Epithelial cell of esophagus (primary cell): ENCODE measurements at regions not wholly inside any gene's neighbourhood (a gene's known extent, or its start where the extent isn't known, plus 50 kb on each side); places are given as distances from the start of the nearest gene placed in this dataset.

Experiments used
- DNase-seq: peaks from one replicate; pipeline ENCODE4 v3.0.0; 2010; ENCODE audit warnings: low read depth
- H3K4me3 ChIP-seq: 2 replicates; pipeline ENCODE4 v1.5.1; 2011; ENCODE audit warnings: mild to moderate bottlenecking, low read length, control low read depth
- TF ChIP-seq, protein P1 (sequence below): IDR thresholded peaks from 2 replicates; pipeline ENCODE4 v1.5.1; 2011; ENCODE audit warnings: low read depth, mild to moderate bottlenecking, low read length, control low read depth, inconsistent platforms; ENCODE audit not compliant: insufficient read depth; ENCODE audit errors: missing control alignments

GRCh38 chrX:131626681-131627296 lies 82.9 kb downstream of the OR13H1 start:
- TF ChIP-seq, protein P1, sequence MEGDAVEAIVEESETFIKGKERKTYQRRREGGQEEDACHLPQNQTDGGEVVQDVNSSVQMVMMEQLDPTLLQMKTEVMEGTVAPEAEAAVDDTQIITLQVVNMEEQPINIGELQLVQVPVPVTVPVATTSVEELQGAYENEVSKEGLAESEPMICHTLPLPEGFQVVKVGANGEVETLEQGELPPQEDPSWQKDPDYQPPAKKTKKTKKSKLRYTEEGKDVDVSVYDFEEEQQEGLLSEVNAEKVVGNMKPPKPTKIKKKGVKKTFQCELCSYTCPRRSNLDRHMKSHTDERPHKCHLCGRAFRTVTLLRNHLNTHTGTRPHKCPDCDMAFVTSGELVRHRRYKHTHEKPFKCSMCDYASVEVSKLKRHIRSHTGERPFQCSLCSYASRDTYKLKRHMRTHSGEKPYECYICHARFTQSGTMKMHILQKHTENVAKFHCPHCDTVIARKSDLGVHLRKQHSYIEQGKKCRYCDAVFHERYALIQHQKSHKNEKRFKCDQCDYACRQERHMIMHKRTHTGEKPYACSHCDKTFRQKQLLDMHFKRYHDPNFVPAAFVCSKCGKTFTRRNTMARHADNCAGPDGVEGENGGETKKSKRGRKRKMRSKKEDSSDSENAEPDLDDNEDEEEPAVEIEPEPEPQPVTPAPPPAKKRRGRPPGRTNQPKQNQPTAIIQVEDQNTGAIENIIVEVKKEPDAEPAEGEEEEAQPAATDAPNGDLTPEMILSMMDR, result no peak
- peak; percentile 2 for DNase-seq
- H3K4me3 ChIP-seq, result no peak overlapping the region

DNA sequence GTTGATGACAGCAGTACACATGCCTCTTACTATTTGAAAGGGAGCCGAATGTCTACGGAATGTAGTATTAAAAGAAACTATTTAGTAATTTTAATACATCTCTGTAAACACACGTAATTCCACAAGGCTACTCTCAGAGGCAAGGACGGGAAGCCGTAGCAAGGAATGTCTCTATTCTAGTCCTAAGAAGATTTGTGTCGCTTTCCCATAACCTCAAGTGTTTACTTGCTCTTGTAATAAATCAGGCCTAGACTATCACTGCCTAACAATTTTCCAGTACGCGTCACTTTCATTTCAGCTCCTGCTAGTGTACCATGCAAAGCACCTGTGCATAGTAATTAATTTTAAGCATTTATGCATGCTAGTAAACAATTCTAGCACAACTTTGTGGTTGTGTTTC lies 86.7 kb downstream of the OR13H1 start:
- TF ChIP-seq, protein P1, result no peak
- no peak for DNase-seq
- no peak overlapping the region for H3K4me3 ChIP-seq

- peak; percentile 54 for DNase-seq
- no peak overlapping the region for H3K4me3 ChIP-seq
- TF ChIP-seq, protein P1, result peak; percentile 83
These were observed 89.5 kb downstream of the OR13H1 start for GRCh38 chrX:131633285-131633917.

- H3K4me3 ChIP-seq, result no peak overlapping the region
- DNase-seq, result no peak
- TF ChIP-seq, protein P1, result no peak
These were observed 91.0 kb downstream of the OR13H1 start for GRCh38 chrX:131634900-131635299.

GRCh38 chrX:131646106-131646505 lies 102.2 kb downstream of the OR13H1 start:
- no peak overlapping the region for H3K4me3 ChIP-seq
- TF ChIP-seq, protein P1, result no peak
- no peak for DNase-seq

DNA sequence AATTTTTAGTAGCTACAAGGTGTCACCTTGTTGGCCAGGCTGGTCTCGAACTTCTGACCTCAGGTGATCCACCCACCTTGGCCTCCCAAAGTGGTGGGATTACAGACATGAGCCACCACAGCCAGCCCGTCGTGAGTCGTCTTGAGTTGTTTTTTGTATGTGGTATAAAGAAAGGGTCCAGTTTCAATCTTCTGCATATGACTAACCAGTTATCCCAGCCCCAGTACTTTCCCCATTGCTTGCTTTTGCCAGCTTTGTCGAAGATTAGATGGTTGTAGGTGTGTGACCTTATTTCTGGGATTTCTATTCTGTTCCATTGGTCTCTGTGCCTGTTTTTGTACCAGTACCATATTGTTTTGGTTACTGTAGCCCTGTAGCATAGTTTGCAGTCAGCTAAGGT lies 105.9 kb downstream of the OR13H1 start:
- TF ChIP-seq, protein P1, result no peak
- DNase-seq, result no peak
- no peak overlapping the region for H3K4me3 ChIP-seq
